A549 (cell line): ENCODE measurements at regions not wholly inside any gene's neighbourhood (a gene's known extent, or its start where the extent isn't known, plus 50 kb on each side); places are given as distances from the start of the nearest gene placed in this dataset.

Source experiments
- BHLHE40 ChIP-seq: IDR thresholded peaks from 2 replicates; pipeline ENCODE4 v1.6.1; 2012; ENCODE audit warnings: low read depth, low read length, inconsistent platforms
- CBX8 ChIP-seq: fragments of 200-600 bp; sonication (generic); IDR thresholded peaks from 2 replicates; pipeline ENCODE4 v1.6.1; 2016
- CHD2 ChIP-seq: fragments of 150-350 bp; IDR thresholded peaks from 2 replicates; pipeline ENCODE4 v1.6.1; 2014; ENCODE audit warnings: low read length; ENCODE audit not compliant: partially characterized antibody
- CTCF ChIP-seq: fragments of >200 bp; sonication (Bioruptor Twin); formaldehyde crosslinking; IDR thresholded peaks from 3 replicates; pipeline ENCODE4 v1.5.1; 2016
- EP300 ChIP-seq, 2 experiments: fragments of >200 bp; sonication (Bioruptor Twin); formaldehyde crosslinking; IDR thresholded peaks; 2 replicates in 1 of 2; 3 replicates in 1 of 2; pipeline ENCODE4 v1.6.1; 2016 to 2017
- HOXA7 ChIP-seq: fragments of 250-450 bp; sonication (Bioruptor Pico); IDR thresholded peaks from 2 replicates; pipeline ENCODE4 v1.5.0; 2020; ENCODE audit warnings: mild to moderate bottlenecking, moderate library complexity
- JUNB ChIP-seq: fragments of >200 bp; sonication (Bioruptor Twin); formaldehyde crosslinking; IDR thresholded peaks from 2 replicates; pipeline ENCODE4 v1.6.1; 2016
- POLR2A ChIP-seq: IDR thresholded peaks from 2 replicates; pipeline ENCODE4 v1.6.1; 2012; ENCODE audit warnings: mild to moderate bottlenecking, low read length
- POLR2AphosphoS2 ChIP-seq: conservative IDR thresholded peaks from 2 replicates; pipeline ENCODE4 v1.6.1; 2012; ENCODE audit warnings: low read length, improper control_type of control experiment, inconsistent platforms
- RAD21 ChIP-seq, 2 experiments: fragments of >200 bp in 1 of 2; sonication (Bioruptor Twin) in 1 of 2; formaldehyde crosslinking in 1 of 2; IDR thresholded peaks in 1 of 2; conservative IDR thresholded peaks in 1 of 2; 2 replicates in 1 of 2; 3 replicates in 1 of 2; pipeline ENCODE4 v1.6.1; 2012 to 2018; ENCODE audit warnings: inconsistent platforms in 1 of 2

- TF ChIP-seq CTCF (no peak), JUNB (no peak), RAD21 (conservative IDR thresholded peaks at IDR 0.05 in 1 of 2, IDR thresholded peaks at IDR 0.05 in 1 of 2) (no peak), POLR2A (no peak), CHD2 (no peak), CBX8 (no peak), BHLHE40 (no peak), HOXA7 (CRISPR knock-in tag) (no peak), POLR2AphosphoS2 (no peak), EP300 (IDR thresholded peaks at IDR 0.05) (no peak)
Measured at GRCh38 chr5:42026446-42026845, 101.4 kb downstream of the FBXO4 start.
